Hypothalamus (tissue), 51 donors: ENCODE measurements at regions not wholly inside any gene's neighbourhood (a gene's known extent, or its start where the extent isn't known, plus 50 kb on each side); places are given as distances from the start of the nearest gene placed in this dataset.
"Not testable (repeated sequence)": the region's sequence is repeated elsewhere in the genome, so short reads cannot be mapped to it uniquely, and the experiment has no call there.

Experiments used
- DNase-seq, 51 donors: peaks; one replicate each; lab custom pipeline; 2025; lab: John Stamatoyannopoulos, UW

- no peak for DNase-seq
These were observed 76.0 kb upstream of the POGK start for GRCh38 chr1:166763318-166763717.

GRCh38 chr1:166766942-166767341 lies 72.3 kb upstream of the POGK start:
- no peak for DNase-seq

DNA sequence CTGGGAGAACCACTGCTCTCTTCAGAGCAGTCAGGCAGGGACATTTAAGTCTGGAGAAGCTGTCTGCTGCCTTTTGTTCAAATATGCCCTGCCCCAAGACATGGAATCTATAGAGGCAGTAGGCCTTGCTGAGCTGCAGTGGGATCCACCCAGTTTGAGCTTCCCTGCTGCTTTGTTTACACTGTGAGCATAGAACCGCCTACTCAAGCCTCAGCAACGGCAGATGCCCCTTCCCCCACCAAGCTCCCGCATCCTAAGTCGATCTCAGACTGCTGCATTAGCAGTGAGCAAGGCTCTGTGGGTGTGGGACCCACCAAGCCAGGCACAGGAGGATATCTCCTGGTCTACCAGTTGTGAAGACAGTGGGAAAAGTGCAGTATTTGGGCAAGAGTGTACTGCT lies 54.6 kb upstream of the POGK start:
- DNase-seq: not testable (repeated sequence)

GRCh38 chr1:166785987-166786386 lies 53.3 kb upstream of the POGK start:
- DNase-seq: no peak

DNA sequence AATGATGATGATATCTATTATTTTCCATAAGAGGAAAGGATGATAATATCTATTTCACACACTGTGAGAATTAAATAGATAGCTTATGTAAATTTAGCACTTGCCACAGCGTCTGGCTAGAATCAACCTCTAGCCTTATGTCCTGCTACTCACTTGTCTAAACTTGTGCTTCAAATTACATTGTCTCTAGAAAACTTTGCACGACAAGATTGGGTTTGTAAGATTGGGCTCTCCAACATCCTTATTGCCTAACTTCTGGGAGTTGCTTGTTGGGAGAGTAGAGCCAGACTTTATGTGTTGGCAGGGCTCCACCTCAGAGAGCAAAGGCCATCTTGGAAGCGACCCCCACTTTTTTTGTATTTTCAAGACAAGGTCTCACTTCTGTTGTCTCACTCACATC lies 50.0 kb upstream of the POGK start:
- no peak for DNase-seq
